ENCODE measurements at regions not wholly inside any gene's neighbourhood (a gene's known extent, or its start where the extent isn't known, plus 50 kb on each side); places are given as distances from the start of the nearest gene placed in this dataset.
A peak's percentile ranks its signal among the peaks of the same experiment; 100 is the strongest.
"Not testable (repeated sequence)": the region's sequence is repeated elsewhere in the genome, so short reads cannot be mapped to it uniquely, and the experiment has no call there.

DNA sequence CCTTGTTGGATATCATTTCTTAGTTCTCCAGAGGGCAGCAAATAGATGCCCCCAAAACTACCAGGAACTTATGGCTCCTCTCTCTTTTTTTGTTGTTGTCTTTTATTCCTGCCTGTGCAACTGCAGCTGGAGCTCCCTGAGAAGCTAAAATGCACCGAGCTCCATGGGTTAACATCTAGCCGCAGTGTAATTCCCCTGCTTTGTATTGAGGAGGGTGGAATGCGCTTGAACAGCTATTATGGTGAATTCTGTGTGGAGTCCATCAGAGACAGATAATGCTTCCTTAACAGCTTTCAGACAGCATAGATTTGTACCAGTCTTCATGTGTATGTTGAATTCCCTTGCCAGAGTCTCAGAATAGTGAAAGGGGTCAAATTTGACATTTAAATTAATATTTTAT is 475.2 kb upstream of the FRG2C start:
- Histone ChIP-seq H3K27me3 (replicated peaks; ENCODE audit: control insufficient read depth, insufficient read depth, low read length) (no peaks in the 10 kb centered on the region), H3K36me3 (ENCODE audit: control insufficient read depth, insufficient read depth, low read length) (no peaks in the 10 kb centered on the region), H3K4me3 (replicated peaks; ENCODE audit: low read depth, low read length) (no peak overlapping the region)
- DNase-seq (ENCODE audit: extremely low read depth, insufficient read length) = no peak
- TF ChIP-seq, protein P1, sequence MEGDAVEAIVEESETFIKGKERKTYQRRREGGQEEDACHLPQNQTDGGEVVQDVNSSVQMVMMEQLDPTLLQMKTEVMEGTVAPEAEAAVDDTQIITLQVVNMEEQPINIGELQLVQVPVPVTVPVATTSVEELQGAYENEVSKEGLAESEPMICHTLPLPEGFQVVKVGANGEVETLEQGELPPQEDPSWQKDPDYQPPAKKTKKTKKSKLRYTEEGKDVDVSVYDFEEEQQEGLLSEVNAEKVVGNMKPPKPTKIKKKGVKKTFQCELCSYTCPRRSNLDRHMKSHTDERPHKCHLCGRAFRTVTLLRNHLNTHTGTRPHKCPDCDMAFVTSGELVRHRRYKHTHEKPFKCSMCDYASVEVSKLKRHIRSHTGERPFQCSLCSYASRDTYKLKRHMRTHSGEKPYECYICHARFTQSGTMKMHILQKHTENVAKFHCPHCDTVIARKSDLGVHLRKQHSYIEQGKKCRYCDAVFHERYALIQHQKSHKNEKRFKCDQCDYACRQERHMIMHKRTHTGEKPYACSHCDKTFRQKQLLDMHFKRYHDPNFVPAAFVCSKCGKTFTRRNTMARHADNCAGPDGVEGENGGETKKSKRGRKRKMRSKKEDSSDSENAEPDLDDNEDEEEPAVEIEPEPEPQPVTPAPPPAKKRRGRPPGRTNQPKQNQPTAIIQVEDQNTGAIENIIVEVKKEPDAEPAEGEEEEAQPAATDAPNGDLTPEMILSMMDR (IDR thresholded peaks at IDR 0.05; ENCODE audit: insufficient read depth, low read length, poor library complexity, severe bottlenecking) = no peak

DNA sequence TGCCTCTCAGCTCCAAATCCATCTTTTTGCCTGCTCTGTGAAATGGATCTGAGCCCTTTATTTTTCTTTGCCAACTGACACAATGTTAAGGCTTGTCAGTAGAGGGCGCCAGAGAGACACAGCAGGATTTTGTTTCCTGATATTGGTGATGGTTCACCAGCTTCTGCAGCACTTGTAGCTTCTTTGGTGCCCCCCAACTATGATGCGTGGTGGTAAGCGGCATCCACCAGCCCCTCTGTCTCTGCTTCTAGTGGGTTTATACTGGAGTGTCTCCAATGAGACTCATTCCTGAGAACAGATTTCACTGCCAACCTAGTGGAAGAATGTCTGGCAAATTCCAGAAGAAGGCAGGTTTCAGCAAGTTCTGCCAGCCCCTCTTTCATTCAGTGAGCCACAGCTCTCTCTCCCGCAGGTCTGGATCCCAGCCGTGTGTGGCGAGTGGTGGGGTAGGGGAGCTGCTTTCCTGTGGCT is 471.9 kb upstream of the FRG2C start:
- TF ChIP-seq, protein P1 (IDR thresholded peaks at IDR 0.05; ENCODE audit: insufficient read depth, low read length, poor library complexity, severe bottlenecking) = peak; percentile 87
- DNase-seq (ENCODE audit: extremely low read depth, insufficient read length) = no peak
- no peaks in the 10 kb centered on the region for H3K36me3 ChIP-seq (ENCODE audit: control insufficient read depth, insufficient read depth, low read length)
- no peaks in the 10 kb centered on the region for H3K27me3 ChIP-seq (replicated peaks; ENCODE audit: control insufficient read depth, insufficient read depth, low read length)
- no peak overlapping the region for H3K4me3 ChIP-seq (replicated peaks; ENCODE audit: low read depth, low read length)

DNA sequence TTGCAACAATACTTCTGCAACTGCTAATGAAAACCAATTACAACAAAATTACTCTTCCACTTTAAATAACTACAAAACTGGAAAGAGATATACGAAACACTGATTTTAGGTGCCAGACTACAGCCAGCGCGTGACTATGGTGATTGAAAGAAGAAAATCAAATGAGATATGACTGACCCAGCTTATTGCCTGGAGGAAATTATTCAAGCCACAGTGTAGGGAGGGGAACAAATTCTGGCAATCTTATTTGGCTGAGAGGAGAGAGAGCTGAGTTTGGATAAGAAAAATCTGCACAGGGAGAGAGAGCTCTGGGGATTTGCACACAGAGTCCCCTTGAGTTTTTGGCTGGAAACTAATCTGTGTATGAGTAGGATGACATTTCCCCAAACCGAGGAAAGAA is 470.3 kb upstream of the FRG2C start:
- Histone ChIP-seq H3K27me3 (replicated peaks; ENCODE audit: control insufficient read depth, insufficient read depth, low read length) (no peaks in the 10 kb centered on the region), H3K36me3 (ENCODE audit: control insufficient read depth, insufficient read depth, low read length) (no peaks in the 10 kb centered on the region), H3K4me3 (replicated peaks; ENCODE audit: low read depth, low read length) (no peak overlapping the region)
- no peak for DNase-seq (ENCODE audit: extremely low read depth, insufficient read length)
- TF ChIP-seq, protein P1 (IDR thresholded peaks at IDR 0.05; ENCODE audit: insufficient read depth, low read length, poor library complexity, severe bottlenecking) = no peak

DNA sequence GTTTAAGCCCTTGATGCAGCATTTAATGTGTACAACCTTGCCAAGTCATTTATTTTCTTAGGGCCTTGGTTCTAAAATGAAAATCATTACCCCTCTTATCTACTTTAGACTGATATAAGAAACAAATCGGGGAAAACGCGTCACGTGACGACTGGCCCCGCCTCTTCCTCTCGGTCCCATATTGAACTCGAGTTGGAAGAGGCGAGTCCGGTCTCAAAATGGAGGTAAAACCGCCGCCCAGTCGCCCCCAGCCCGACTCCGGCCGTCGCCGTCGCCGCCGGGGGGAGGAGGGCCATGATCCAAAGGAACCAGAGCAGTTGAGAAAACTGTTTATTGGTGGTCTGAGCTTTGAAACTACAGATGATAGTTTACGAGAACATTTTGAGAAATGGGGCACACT is 449.8 kb upstream of the FRG2C start:
- DNase-seq (ENCODE audit: extremely low read depth, insufficient read length); H3K4me3 ChIP-seq (replicated peaks; ENCODE audit: low read depth, low read length); H3K36me3 ChIP-seq (ENCODE audit: control insufficient read depth, insufficient read depth, low read length); H3K27me3 ChIP-seq (replicated peaks; ENCODE audit: control insufficient read depth, insufficient read depth, low read length): not testable (repeated sequence)

DNA sequence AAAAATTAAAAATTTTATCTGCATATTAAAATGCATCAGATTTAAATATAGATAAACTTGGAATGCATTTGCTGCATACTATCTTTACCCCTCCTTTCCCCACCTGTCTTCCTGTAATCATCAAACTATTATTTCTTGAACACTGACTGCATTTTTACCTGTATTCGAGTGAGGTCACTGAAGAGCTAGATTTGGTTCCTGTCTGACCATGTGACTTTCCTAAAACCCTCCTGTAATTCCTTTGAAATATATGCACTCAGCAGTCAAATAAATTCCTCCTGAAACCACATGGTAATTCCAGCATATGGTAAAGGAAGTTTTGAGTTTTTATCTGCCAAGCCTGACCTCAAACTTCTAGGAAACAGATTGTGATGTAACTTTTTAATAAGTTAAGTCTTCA is 445.6 kb upstream of the FRG2C start:
- no peak overlapping the region for H3K4me3 ChIP-seq (replicated peaks; ENCODE audit: low read depth, low read length)
- TF ChIP-seq, protein P1 (IDR thresholded peaks at IDR 0.05; ENCODE audit: insufficient read depth, low read length, poor library complexity, severe bottlenecking) = no peak
- H3K36me3 ChIP-seq (ENCODE audit: control insufficient read depth, insufficient read depth, low read length) = no peaks in the 10 kb centered on the region
- no peak for DNase-seq (ENCODE audit: extremely low read depth, insufficient read length)
- no peaks in the 10 kb centered on the region for H3K27me3 ChIP-seq (replicated peaks; ENCODE audit: control insufficient read depth, insufficient read depth, low read length)

DNA sequence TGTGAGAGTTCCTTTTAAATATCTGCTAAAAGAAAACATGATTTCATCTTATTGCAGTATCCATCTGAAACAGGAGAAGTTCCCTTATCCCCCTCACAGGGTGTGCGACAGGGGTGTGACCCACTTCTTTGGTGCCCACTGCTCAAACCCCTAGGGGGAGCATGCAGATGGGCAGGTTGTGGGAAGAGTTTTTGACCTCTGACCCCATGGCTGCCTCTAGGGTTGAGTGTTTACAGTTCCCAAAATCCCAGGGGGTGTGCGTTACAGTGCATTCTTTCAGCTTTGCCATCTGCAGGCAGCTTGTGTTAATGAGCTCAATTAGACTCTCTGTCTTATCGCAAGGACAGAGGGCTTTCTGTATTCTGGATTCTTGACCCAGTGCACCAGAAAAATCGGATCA is 443.2 kb upstream of the FRG2C start:
- H3K36me3 ChIP-seq (ENCODE audit: control insufficient read depth, insufficient read depth, low read length) = no peaks in the 10 kb centered on the region
- H3K27me3 ChIP-seq (replicated peaks; ENCODE audit: control insufficient read depth, insufficient read depth, low read length) = no peaks in the 10 kb centered on the region
- H3K4me3 ChIP-seq (replicated peaks; ENCODE audit: low read depth, low read length) = no peak overlapping the region
- TF ChIP-seq, protein P1 (IDR thresholded peaks at IDR 0.05; ENCODE audit: insufficient read depth, low read length, poor library complexity, severe bottlenecking) = no peak
- no peak for DNase-seq (ENCODE audit: extremely low read depth, insufficient read length)
